H1 (cell line): ENCODE measurements at regions not wholly inside any gene's neighbourhood (a gene's known extent, or its start where the extent isn't known, plus 50 kb on each side); places are given as distances from the start of the nearest gene placed in this dataset.

Source experiments
- BRCA1 ChIP-seq: IDR thresholded peaks from 2 replicates; pipeline ENCODE4 v1.6.1; 2012; ENCODE audit warnings: low read depth, low read length, improper control_type of control experiment
- CREB1 ChIP-seq: IDR thresholded peaks from 2 replicates; pipeline ENCODE4 v1.6.1; 2012; ENCODE audit warnings: inconsistent platforms
- GTF2F1 ChIP-seq: IDR thresholded peaks from 2 replicates; pipeline ENCODE4 v1.6.1; 2012; ENCODE audit warnings: low read depth, low read length, improper control_type of control experiment, borderline replicate concordance
- HDAC2 ChIP-seq, 2 experiments: fragments of 300-600 bp in 1 of 2; sonication (generic) in 1 of 2; IDR thresholded peaks; 2 replicates each; pipeline ENCODE4 v1.6.1; 2011 to 2012; ENCODE audit warnings: low read depth in 2 of 2, low read length in 2 of 2, mild to moderate bottlenecking in 2 of 2, moderate library complexity in 2 of 2, borderline replicate concordance in 1 of 2, inconsistent platforms in 1 of 2
- PHF8 ChIP-seq: fragments of 200-600 bp; sonication (generic); conservative IDR thresholded peaks from 2 replicates; pipeline ENCODE4 v1.7.1; 2012; ENCODE audit warnings: low read depth, mild to moderate bottlenecking, inconsistent platforms, low read length, moderate library complexity
- POLR2A ChIP-seq, 2 experiments: IDR thresholded peaks; 1 replicate in 1 of 2; 2 replicates in 1 of 2; pipeline ENCODE4 v1.6.1; 2011; ENCODE audit warnings: low read depth in 2 of 2, low read length in 2 of 2, mild to moderate bottlenecking in 2 of 2; ENCODE audit errors: control extremely low read depth in 1 of 2
- POLR2AphosphoS5 ChIP-seq: IDR thresholded peaks from 2 replicates; pipeline ENCODE4 v1.6.1; 2011; ENCODE audit warnings: low read depth, low read length
- RFX5 ChIP-seq: IDR thresholded peaks from 2 replicates; pipeline ENCODE4 v1.6.1; 2011; ENCODE audit warnings: low read depth, low read length, improper control_type of control experiment, borderline replicate concordance
- TAF1 ChIP-seq: IDR thresholded peaks from 2 replicates; pipeline ENCODE4 v1.6.1; 2011; ENCODE audit warnings: mild to moderate bottlenecking, low read depth, low read length
- TEAD4 ChIP-seq: IDR thresholded peaks from 2 replicates; pipeline ENCODE4 v1.6.1; 2012; ENCODE audit warnings: low read depth, low read length, inconsistent platforms, mixed read lengths
- TF ChIP-seq, protein P1 (sequence below), 3 experiments: IDR thresholded peaks; 1 replicate in 2 of 3; 2 replicates in 1 of 3; pipeline versions ENCODE4 v1.5.1 to v1.6.1; 2011; ENCODE audit warnings: low read length in 3 of 3, mild to moderate bottlenecking in 3 of 3, inconsistent platforms in 2 of 3, low read depth in 1 of 3, moderate library complexity in 1 of 3; ENCODE audit not compliant: insufficient read depth in 1 of 3; ENCODE audit errors: control extremely low read depth in 1 of 3
- TF ChIP-seq, protein P2 (sequence below): IDR thresholded peaks from 2 replicates; pipeline ENCODE4 v1.6.1; 2012; ENCODE audit warnings: low read length, inconsistent platforms

DNA sequence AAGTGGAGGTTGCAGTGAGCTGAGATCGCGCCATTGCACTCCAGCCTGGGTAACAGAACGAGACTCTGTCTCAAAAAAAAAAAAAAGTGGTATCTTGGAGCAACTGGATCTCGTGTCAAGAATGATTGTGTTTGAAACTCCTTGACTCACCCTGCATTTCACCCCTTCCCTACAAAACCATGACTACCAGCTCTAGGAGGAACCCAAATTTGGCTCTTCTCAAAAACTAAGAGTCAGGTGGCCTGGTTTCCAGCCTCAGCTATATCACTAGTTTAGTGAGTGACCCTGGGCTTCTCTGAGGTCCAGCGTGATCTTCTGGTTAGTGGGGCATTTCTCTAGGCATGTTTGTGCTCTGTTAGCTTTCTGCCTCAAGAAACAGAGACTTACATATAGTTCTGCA, 222.1 kb downstream of the FAM43A start:
- no peak for TF ChIP-seq PHF8
- no peak for TF ChIP-seq HDAC2 (IDR thresholded peaks at IDR 0.05; ENCODE audit: borderline replicate concordance in 1 of 2, low read depth in 2 of 2, low read length in 2 of 2)
- TF ChIP-seq, protein P1, sequence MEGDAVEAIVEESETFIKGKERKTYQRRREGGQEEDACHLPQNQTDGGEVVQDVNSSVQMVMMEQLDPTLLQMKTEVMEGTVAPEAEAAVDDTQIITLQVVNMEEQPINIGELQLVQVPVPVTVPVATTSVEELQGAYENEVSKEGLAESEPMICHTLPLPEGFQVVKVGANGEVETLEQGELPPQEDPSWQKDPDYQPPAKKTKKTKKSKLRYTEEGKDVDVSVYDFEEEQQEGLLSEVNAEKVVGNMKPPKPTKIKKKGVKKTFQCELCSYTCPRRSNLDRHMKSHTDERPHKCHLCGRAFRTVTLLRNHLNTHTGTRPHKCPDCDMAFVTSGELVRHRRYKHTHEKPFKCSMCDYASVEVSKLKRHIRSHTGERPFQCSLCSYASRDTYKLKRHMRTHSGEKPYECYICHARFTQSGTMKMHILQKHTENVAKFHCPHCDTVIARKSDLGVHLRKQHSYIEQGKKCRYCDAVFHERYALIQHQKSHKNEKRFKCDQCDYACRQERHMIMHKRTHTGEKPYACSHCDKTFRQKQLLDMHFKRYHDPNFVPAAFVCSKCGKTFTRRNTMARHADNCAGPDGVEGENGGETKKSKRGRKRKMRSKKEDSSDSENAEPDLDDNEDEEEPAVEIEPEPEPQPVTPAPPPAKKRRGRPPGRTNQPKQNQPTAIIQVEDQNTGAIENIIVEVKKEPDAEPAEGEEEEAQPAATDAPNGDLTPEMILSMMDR (IDR thresholded peaks at IDR 0.05; ENCODE audit: control extremely low read depth in 1 of 3, insufficient read depth in 1 of 3, low read depth in 1 of 3, low read length in 3 of 3) = no peak
- TF ChIP-seq CREB1 = no peak
- no peak for TF ChIP-seq POLR2A (IDR thresholded peaks at IDR 0.05; ENCODE audit: control extremely low read depth in 1 of 2, low read depth in 2 of 2, low read length in 2 of 2)
- no peak for TF ChIP-seq RFX5
- no peak for TF ChIP-seq BRCA1
- no peak for TF ChIP-seq GTF2F1
- TF ChIP-seq TEAD4 = no peak
- TF ChIP-seq TAF1 = no peak
- TF ChIP-seq, protein P2, sequence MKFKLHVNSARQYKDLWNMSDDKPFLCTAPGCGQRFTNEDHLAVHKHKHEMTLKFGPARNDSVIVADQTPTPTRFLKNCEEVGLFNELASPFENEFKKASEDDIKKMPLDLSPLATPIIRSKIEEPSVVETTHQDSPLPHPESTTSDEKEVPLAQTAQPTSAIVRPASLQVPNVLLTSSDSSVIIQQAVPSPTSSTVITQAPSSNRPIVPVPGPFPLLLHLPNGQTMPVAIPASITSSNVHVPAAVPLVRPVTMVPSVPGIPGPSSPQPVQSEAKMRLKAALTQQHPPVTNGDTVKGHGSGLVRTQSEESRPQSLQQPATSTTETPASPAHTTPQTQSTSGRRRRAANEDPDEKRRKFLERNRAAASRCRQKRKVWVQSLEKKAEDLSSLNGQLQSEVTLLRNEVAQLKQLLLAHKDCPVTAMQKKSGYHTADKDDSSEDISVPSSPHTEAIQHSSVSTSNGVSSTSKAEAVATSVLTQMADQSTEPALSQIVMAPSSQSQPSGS = no peak
- no peak for TF ChIP-seq POLR2AphosphoS5
